ENCODE measurements at regions not wholly inside any gene's neighbourhood (a gene's known extent, or its start where the extent isn't known, plus 50 kb on each side); places are given as distances from the start of the nearest gene placed in this dataset.

- TF ChIP-seq CTCF (IDR thresholded peaks at IDR 0.05): no peak
- no peak for TF ChIP-seq SMC3 (IDR thresholded peaks at IDR 0.05; ENCODE audit: low read depth, low read length)
- no peak for TF ChIP-seq FOSL2 (IDR thresholded peaks at IDR 0.05; ENCODE audit: borderline replicate concordance, low read depth)
- TF ChIP-seq REST (IDR thresholded peaks at IDR 0.05; ENCODE audit: low read depth, low read length): no peak
- TF ChIP-seq GATA2 (CRISPR knock-in tag; IDR thresholded peaks at IDR 0.05): no peak
- TF ChIP-seq ZBTB33 (IDR thresholded peaks at IDR 0.05; ENCODE audit: borderline replicate concordance, low read depth): no peak
- no peak for TF ChIP-seq NRF1 (IDR thresholded peaks at IDR 0.05; ENCODE audit: low read depth, low read length)
- no peak for TF ChIP-seq MXI1 (IDR thresholded peaks at IDR 0.05; ENCODE audit: low read depth, low read length)
- no peak for TF ChIP-seq RCOR1 (IDR thresholded peaks at IDR 0.05; ENCODE audit: low read length)
- TF ChIP-seq POLR2AphosphoS5 (IDR thresholded peaks at IDR 0.05; ENCODE audit: low read depth, low read length): no peak
Measured at GRCh38 chr14:104278214-104278534, 139.8 kb downstream of the KIF26A start.

All from SK-N-SH (cell line).